Transverse colon (tissue), 4 donors: ENCODE measurements at regions not wholly inside any gene's neighbourhood (a gene's known extent, or its start where the extent isn't known, plus 50 kb on each side); places are given as distances from the start of the nearest gene placed in this dataset.

Source experiments
- CTCF ChIP-seq, 5 experiments: fragments of 200-600 bp in 3 of 5; fragments of 450-650 bp in 2 of 5; sonication (generic) in 3 of 5; IDR thresholded peaks; 1 replicate in 2 of 5; 2 replicates in 3 of 5; pipeline ENCODE4 v1.5.1; 2016 to 2017; ENCODE audit warnings: antibody characterized with exemption in 5 of 5, inconsistent platforms in 3 of 5, mild to moderate bottlenecking in 2 of 5, moderate library complexity in 1 of 5
- POLR2A ChIP-seq: fragments of 450-650 bp; IDR thresholded peaks from one replicate; pipeline ENCODE4 v1.6.1; 2016; ENCODE audit warnings: antibody characterized with exemption, mild to moderate bottlenecking, moderate library complexity
- POLR2AphosphoS5 ChIP-seq, 3 donors: sonication (generic); formaldehyde crosslinking; IDR thresholded peaks; one replicate each; pipeline ENCODE4 v1.6.1; 2016; ENCODE audit warnings: antibody characterized with exemption in 3 of 3

GRCh38 chr14:95464514-95464913 is 51.9 kb downstream of the SYNE3 start:
- TF ChIP-seq POLR2A (no peak), CTCF (IDR thresholded peaks at IDR 0.05) (no peak), POLR2AphosphoS5 (IDR thresholded peaks at IDR 0.05) (no peak)
